Neural progenitor cell (in vitro differentiated cells): ENCODE measurements at regions not wholly inside any gene's neighbourhood (a gene's known extent, or its start where the extent isn't known, plus 50 kb on each side); places are given as distances from the start of the nearest gene placed in this dataset.
"Not testable (repeated sequence)": the region's sequence is repeated elsewhere in the genome, so short reads cannot be mapped to it uniquely, and the experiment has no call there.

Experiments used
- DNase-seq: peaks from one replicate; pipeline ENCODE4 v3.0.0-alpha.2; 2016; ENCODE audit warnings: low spot score
- H2AFZ ChIP-seq: fragments of 200-600 bp; sonication (generic); replicated peaks from 2 replicates; pipeline ENCODE4 v1.6.1; 2016; ENCODE audit warnings: antibody characterized with exemption
- H3F3A ChIP-seq: fragments of 200-600 bp; sonication (generic); 2 replicates; pipeline ENCODE4 v1.6.1; 2016; ENCODE audit warnings: antibody characterized with exemption, low read depth
- H3K27ac ChIP-seq: fragments of 200-600 bp; sonication (generic); 2 replicates; pipeline ENCODE4 v1.5.1; 2016; ENCODE audit warnings: mild to moderate bottlenecking
- H3K27me3 ChIP-seq: fragments of 200-600 bp; sonication (generic); 2 replicates; pipeline ENCODE4 v1.6.1; 2016; ENCODE audit warnings: mild to moderate bottlenecking, moderate library complexity
- H3K36me3 ChIP-seq: fragments of 200-600 bp; sonication (generic); 2 replicates; pipeline ENCODE4 v1.5.1; 2016
- H3K4me1 ChIP-seq: fragments of 200-600 bp; sonication (generic); 2 replicates; pipeline ENCODE4 v1.6.1; 2016; ENCODE audit warnings: mixed run types
- H3K4me2 ChIP-seq: fragments of 200-600 bp; sonication (generic); 2 replicates; pipeline ENCODE4 v1.6.1; 2016
- H3K4me3 ChIP-seq: fragments of 200-600 bp; sonication (generic); 2 replicates; pipeline ENCODE4 v1.5.1; 2016
- H3K79me2 ChIP-seq: fragments of 200-600 bp; sonication (generic); 2 replicates; pipeline ENCODE4 v1.6.1; 2016; ENCODE audit warnings: low read depth
- H3K9ac ChIP-seq: fragments of 200-600 bp; sonication (generic); 2 replicates; pipeline ENCODE4 v1.6.1; 2016
- H3K9me3 ChIP-seq: fragments of 200-600 bp; sonication (generic); 2 replicates; pipeline ENCODE4 v1.5.1; 2016; ENCODE audit warnings: low read depth
- H4K20me1 ChIP-seq: fragments of 200-600 bp; sonication (generic); 2 replicates; pipeline ENCODE4 v1.6.1; 2016; ENCODE audit warnings: low read depth
- H3K27ac Mint-ChIP-seq: 3 replicates; pipeline ENCODE4 v1.8.0; 2021; ENCODE audit warnings: mixed read lengths
- H3K27me3 Mint-ChIP-seq: 2 replicates; pipeline ENCODE4 v1.8.0; 2022; ENCODE audit warnings: low read depth, mild to moderate bottlenecking, inconsistent platforms, moderate library complexity, mixed read lengths; ENCODE audit not compliant: insufficient read depth
- H3K36me3 Mint-ChIP-seq: 3 replicates; pipeline ENCODE4 v1.8.0; 2021; ENCODE audit warnings: mixed read lengths
- H3K4me1 Mint-ChIP-seq: 3 replicates; pipeline ENCODE4 v1.8.0; 2021; ENCODE audit warnings: mixed read lengths
- H3K4me3 Mint-ChIP-seq: 3 replicates; pipeline ENCODE4 v1.8.0; 2021; ENCODE audit warnings: mild to moderate bottlenecking, moderate library complexity, mixed read lengths
- H3K9me3 Mint-ChIP-seq: 3 replicates; pipeline ENCODE4 v1.8.0; 2020; ENCODE audit warnings: mixed read lengths
- TF ChIP-seq, protein P1 (sequence below): fragments of 200-600 bp; sonication (generic); IDR thresholded peaks from 2 replicates; pipeline ENCODE4 v1.5.1; 2017; ENCODE audit warnings: antibody characterized with exemption, mild to moderate bottlenecking

DNA sequence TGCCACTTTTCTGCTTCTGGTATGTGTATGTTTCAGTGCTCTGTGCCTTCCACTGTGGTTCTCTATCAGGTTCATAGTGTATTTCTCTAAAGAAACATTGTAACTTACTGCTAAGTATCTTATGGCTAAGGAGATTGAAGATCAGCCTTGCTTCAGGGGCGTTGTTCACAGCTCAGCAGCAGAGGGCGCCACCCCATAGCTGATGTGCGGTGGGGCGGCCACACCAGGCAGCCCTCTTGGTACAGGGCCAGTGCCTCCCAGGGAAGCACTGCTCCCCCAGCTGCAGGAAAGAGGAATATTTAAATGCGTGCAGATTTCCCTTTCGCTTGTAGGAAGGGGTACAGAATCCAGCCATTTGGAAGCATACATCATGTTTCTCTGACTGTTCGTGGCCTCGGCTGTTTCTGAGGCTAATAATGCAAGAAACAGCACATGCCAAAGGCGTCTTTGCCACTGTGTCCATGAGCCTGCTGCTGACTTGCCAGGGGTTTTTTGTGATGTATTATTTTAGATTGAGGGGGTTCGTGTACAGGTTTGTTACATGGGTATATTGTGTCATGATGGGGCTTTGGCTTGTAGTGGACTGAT, 96.7 kb downstream of the TBC1D26 start:
- H3K4me1 ChIP-seq, H3K27ac Mint-ChIP-seq, H3K4me3 ChIP-seq, H3K4me1 Mint-ChIP-seq, H3K36me3 Mint-ChIP-seq, H4K20me1 ChIP-seq, H3K27me3 Mint-ChIP-seq, H3K79me2 ChIP-seq, H3K9me3 ChIP-seq, H3K9me3 Mint-ChIP-seq, H3F3A ChIP-seq, H3K9ac ChIP-seq, H3K36me3 ChIP-seq, H3K27me3 ChIP-seq, H3K27ac ChIP-seq: not testable (repeated sequence)
- DNase-seq: peak; percentile 73
- H3K4me2 ChIP-seq: peak overlapping the region; percentile 45
- H3K4me3 Mint-ChIP-seq: peak overlapping the region; percentile 2
- peak overlapping the region; percentile 96 for H2AFZ ChIP-seq
- TF ChIP-seq, protein P1, sequence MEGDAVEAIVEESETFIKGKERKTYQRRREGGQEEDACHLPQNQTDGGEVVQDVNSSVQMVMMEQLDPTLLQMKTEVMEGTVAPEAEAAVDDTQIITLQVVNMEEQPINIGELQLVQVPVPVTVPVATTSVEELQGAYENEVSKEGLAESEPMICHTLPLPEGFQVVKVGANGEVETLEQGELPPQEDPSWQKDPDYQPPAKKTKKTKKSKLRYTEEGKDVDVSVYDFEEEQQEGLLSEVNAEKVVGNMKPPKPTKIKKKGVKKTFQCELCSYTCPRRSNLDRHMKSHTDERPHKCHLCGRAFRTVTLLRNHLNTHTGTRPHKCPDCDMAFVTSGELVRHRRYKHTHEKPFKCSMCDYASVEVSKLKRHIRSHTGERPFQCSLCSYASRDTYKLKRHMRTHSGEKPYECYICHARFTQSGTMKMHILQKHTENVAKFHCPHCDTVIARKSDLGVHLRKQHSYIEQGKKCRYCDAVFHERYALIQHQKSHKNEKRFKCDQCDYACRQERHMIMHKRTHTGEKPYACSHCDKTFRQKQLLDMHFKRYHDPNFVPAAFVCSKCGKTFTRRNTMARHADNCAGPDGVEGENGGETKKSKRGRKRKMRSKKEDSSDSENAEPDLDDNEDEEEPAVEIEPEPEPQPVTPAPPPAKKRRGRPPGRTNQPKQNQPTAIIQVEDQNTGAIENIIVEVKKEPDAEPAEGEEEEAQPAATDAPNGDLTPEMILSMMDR: peak; percentile 81

DNA sequence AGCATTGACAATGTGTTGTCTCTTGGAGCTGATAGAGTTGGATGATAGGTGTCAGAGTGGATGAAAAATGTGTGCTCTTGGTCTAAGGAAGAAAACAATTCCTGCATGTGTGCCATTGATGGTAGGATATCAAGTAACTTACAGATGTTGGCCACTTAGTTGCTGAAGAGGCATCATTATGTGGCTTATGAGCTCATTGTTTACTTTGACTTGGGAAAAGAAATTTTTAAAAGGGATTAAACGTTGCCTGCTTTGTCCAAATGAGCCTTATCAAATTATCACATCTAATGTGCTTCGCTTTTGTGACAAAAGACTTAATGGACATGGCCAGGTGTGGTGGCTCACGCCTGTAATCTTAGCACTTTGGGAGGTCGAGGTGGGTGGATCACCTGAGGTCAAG, 98.1 kb downstream of the TBC1D26 start:
- not testable (repeated sequence) for H3K9ac ChIP-seq, H3K36me3 Mint-ChIP-seq, H3K4me1 ChIP-seq, H4K20me1 ChIP-seq, H2AFZ ChIP-seq, H3K27me3 ChIP-seq, DNase-seq, H3K27ac ChIP-seq, H3K36me3 ChIP-seq, H3K4me1 Mint-ChIP-seq, H3F3A ChIP-seq, H3K27me3 Mint-ChIP-seq, H3K79me2 ChIP-seq, H3K9me3 ChIP-seq, H3K4me3 Mint-ChIP-seq, H3K9me3 Mint-ChIP-seq, H3K4me3 ChIP-seq, H3K27ac Mint-ChIP-seq, H3K4me2 ChIP-seq

DNA sequence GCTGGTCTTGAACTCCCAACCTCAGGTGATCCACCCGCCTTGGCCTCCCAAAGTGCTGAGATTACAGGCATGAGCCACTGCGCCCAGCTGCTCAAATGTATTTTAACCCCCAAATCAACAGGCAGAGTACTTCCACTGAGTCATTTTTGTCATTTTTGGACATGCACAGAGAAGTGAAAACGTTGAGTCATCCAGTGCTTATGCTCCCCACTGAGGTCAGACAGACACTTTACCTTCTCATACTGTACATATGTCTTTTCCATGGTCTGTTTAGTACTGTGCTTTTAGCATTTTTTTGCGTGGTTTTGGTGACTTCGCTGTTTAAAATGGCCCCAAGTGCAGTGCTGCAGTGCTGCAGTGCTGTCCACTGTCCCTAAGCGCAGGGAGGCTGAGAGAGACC, 99.1 kb downstream of the TBC1D26 start:
- not testable (repeated sequence) for DNase-seq, H3K4me3 ChIP-seq, H3K27ac ChIP-seq, H3K9me3 ChIP-seq, H3K4me1 ChIP-seq, H3K36me3 ChIP-seq, H3K4me3 Mint-ChIP-seq, H4K20me1 ChIP-seq, H3K9ac ChIP-seq, H3K27me3 Mint-ChIP-seq, H3K36me3 Mint-ChIP-seq, H3K9me3 Mint-ChIP-seq, H3F3A ChIP-seq, H3K27me3 ChIP-seq, H3K79me2 ChIP-seq, H3K4me2 ChIP-seq, H2AFZ ChIP-seq
- Mint-ChIP-seq H3K27ac (peak overlapping the region; percentile 67), H3K4me1 (peaks cover 12% of the 10 kb centered on the region)

DNA sequence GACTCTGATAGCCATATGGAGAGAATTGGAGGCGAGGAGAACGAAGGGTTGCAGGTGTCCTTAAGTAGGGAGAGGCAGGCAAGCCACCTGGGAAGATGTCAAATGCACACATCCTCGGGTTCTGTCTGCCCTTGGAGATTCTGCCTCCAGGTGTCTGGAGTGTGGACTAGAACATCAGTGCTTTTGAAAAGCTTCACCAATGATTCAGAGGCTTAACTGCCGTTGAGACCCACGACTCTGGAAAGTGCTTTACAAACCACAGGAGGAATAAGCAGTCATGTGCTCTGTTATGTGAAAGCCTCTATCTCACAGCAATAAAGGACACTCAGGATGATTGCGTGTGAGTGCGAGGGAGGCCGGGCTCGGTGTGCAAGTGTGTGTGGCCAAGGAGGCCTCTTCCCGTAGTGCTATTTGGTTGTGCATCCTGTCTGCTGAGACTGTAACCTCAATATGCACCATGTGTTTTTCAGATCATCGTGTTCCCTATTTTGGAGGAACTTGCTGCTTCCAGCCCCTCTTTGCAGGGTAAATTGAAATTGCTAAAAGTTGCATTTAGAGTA, 100.9 kb downstream of the TBC1D26 start:
- H3K36me3 ChIP-seq, DNase-seq, H3K9me3 Mint-ChIP-seq, H3K4me2 ChIP-seq, H3F3A ChIP-seq, H3K4me1 ChIP-seq, H3K27me3 ChIP-seq, H3K79me2 ChIP-seq, H3K27ac Mint-ChIP-seq, H3K4me3 ChIP-seq, H3K9ac ChIP-seq, H3K36me3 Mint-ChIP-seq, H2AFZ ChIP-seq, H3K4me3 Mint-ChIP-seq, H4K20me1 ChIP-seq, H3K9me3 ChIP-seq, H3K27me3 Mint-ChIP-seq, H3K27ac ChIP-seq: not testable (repeated sequence)
- peaks cover 16% of the 10 kb centered on the region for H3K4me1 Mint-ChIP-seq

DNA sequence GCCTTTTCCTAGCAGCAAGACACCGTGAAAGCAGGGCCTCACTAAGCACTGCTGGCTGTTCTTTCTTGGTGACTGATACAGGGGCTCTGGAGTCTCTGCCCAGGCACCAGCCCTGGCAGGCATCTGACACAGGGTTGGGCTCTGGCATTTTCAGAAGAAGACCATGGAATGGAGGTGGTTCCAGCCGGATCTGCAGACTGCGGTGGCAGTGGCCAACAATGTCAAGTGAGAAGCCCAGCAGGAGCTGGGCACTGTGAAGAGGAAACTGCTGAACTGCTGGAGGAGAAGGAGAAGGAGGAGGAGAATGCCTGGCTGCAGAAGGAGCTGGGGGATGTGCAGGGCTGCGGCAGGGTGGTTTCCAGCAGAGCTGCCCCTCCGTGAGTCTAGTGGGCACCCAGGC, 101.8 kb downstream of the TBC1D26 start:
- not testable (repeated sequence) for H3K27me3 ChIP-seq, H3K36me3 Mint-ChIP-seq, H3K4me3 Mint-ChIP-seq, H3F3A ChIP-seq, H3K9ac ChIP-seq, H3K4me1 ChIP-seq, H2AFZ ChIP-seq, H3K27ac ChIP-seq, H3K79me2 ChIP-seq, H3K36me3 ChIP-seq, H3K4me3 ChIP-seq, H3K9me3 ChIP-seq, H3K4me2 ChIP-seq, H3K9me3 Mint-ChIP-seq, H4K20me1 ChIP-seq, H3K27ac Mint-ChIP-seq, DNase-seq, H3K27me3 Mint-ChIP-seq
- peaks cover 14% of the 10 kb centered on the region for H3K4me1 Mint-ChIP-seq

DNA sequence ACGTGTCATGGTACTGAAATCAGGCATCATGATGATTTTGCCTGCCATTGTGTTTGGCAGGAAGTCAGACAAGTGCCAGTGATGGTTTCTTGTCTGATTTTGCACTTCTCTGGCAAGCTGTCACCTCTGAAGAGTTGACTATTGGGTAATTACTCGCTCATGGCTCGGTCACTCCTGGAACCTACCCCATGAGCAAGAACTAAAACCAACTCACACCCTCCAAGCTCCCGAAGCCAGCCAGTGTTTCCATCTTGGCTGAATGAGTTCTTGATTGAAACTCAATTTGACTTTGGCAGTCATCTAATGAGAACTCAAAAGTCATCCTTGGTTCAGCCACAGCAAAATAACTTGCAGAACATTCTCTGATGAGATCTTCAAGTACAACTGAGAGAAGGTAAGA, 103.4 kb downstream of the TBC1D26 start:
- H3K9ac ChIP-seq, H3K4me1 ChIP-seq, H3K27me3 ChIP-seq, H2AFZ ChIP-seq, H3K79me2 ChIP-seq, H3K27me3 Mint-ChIP-seq, H3K4me3 ChIP-seq, H3F3A ChIP-seq, H3K36me3 ChIP-seq, DNase-seq, H3K4me3 Mint-ChIP-seq, H3K36me3 Mint-ChIP-seq, H3K9me3 ChIP-seq, H3K4me2 ChIP-seq, H4K20me1 ChIP-seq, H3K4me1 Mint-ChIP-seq, H3K9me3 Mint-ChIP-seq, H3K27ac ChIP-seq, H3K27ac Mint-ChIP-seq: not testable (repeated sequence)

DNA sequence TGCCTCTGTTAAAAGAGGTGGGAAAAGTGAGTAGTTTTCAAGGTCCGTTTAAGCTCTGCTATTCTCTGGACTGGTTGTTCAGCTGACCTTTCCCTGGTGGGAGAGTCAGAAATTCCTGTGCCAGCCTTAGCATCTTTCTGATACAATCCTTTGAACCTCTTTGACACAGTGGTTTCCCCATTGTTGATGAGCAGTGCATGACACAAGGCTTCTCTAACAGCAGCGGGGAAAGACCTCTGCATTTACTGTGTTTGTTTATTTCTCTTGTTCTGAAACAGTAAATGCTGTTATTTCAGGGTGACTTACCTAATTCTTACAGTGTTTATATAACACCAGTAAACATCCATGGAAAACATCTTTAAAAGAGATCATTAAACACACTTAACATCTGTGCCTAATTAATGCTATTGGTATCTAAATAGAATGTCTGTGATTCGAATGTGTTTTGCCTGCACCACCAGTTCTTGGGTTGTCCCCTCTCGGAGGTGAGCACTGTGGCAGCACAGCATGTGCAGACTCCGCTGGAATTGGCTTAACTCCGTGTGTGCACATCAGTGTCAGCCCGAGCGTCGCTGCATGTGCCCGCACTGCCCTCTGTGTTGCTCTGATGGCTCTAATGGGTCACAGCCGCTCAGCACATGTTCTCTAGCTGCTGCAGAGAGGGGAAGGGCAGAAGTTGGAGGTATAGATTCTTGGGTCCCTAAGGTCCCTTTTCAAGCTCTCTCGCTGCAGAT, 104.3 kb downstream of the TBC1D26 start:
- not testable (repeated sequence) for H4K20me1 ChIP-seq, H3K9ac ChIP-seq, H3K27me3 ChIP-seq, H3K27ac Mint-ChIP-seq, H3K9me3 ChIP-seq, H3K79me2 ChIP-seq, H3K36me3 Mint-ChIP-seq, H3K27me3 Mint-ChIP-seq, H3K9me3 Mint-ChIP-seq, H3K4me1 Mint-ChIP-seq, H3F3A ChIP-seq, H3K4me3 ChIP-seq, H2AFZ ChIP-seq, DNase-seq, H3K4me2 ChIP-seq, H3K4me3 Mint-ChIP-seq, H3K27ac ChIP-seq, H3K36me3 ChIP-seq, H3K4me1 ChIP-seq
